Common myeloid progenitor, CD34-positive (primary cell): ENCODE measurements at regions not wholly inside any gene's neighbourhood (a gene's known extent, or its start where the extent isn't known, plus 50 kb on each side); places are given as distances from the start of the nearest gene placed in this dataset.

ENCODE experiments used
- CTCF ChIA-PET: fragments of 350-600 bp; sonication (Branson Sonifier 250); formaldehyde crosslinking; loops from one replicate; lab custom pipeline; 2021; ENCODE audit warnings: antibody characterized with exemption; lab: Charles Lee
- POLR2A ChIA-PET: fragments of 350-600 bp; sonication (Branson Sonifier 250); formaldehyde crosslinking; loops from one replicate; lab custom pipeline; 2021; ENCODE audit warnings: antibody characterized with exemption; lab: Charles Lee
- DNase-seq, 3 donors: peaks; one replicate each; pipeline versions ENCODE4 v3.0.0 to v3.0.0-alpha.2; 2013
- H3K27ac ChIP-seq, 2 experiments: 1 replicate in 1 of 2; 2 replicates in 1 of 2; pipeline ENCODE4 v1.7.0; 2013; ENCODE audit warnings: inconsistent platforms in 2 of 2, low read length in 2 of 2, mild to moderate bottlenecking in 2 of 2, low read depth in 1 of 2, moderate library complexity in 1 of 2; ENCODE audit not compliant: severe bottlenecking in 2 of 2, insufficient read depth in 1 of 2, poor library complexity in 1 of 2
- H3K27me3 ChIP-seq, 5 experiments: replicated peaks in 2 of 5; 1 replicate in 3 of 5; 2 replicates in 2 of 5; pipeline versions ENCODE4 v1.6.1 to v1.7.0; 2013; ENCODE audit warnings: low read length in 4 of 5, mild to moderate bottlenecking in 2 of 5, moderate library complexity in 2 of 5, inconsistent platforms in 1 of 5; ENCODE audit not compliant: insufficient read depth in 5 of 5, control insufficient read depth in 4 of 5
- H3K36me3 ChIP-seq, 4 experiments: 1 replicate in 2 of 4; 2 replicates in 2 of 4; pipeline versions ENCODE4 v1.6.1 to v1.7.0; 2013; ENCODE audit warnings: low read length in 3 of 4, control low read depth in 1 of 4, mild to moderate bottlenecking in 1 of 4; ENCODE audit not compliant: control insufficient read depth in 4 of 4, insufficient read depth in 4 of 4
- H3K4me1 ChIP-seq, 4 experiments: 1 replicate in 3 of 4; 2 replicates in 1 of 4; pipeline versions ENCODE4 v1.6.1 to v1.7.1; 2013; ENCODE audit warnings: low read length in 3 of 4, mild to moderate bottlenecking in 3 of 4, control low read depth in 1 of 4, inconsistent platforms in 1 of 4, moderate library complexity in 1 of 4; ENCODE audit not compliant: control insufficient read depth in 4 of 4, insufficient read depth in 4 of 4; ENCODE audit errors: control extremely low read depth in 1 of 4
- H3K4me3 ChIP-seq, 7 experiments: 1 replicate in 4 of 7; 2 replicates in 3 of 7; pipeline versions ENCODE4 v1.5.1 to v1.7.0; 2013; ENCODE audit warnings: mild to moderate bottlenecking in 7 of 7, low read length in 6 of 7, moderate library complexity in 6 of 7, inconsistent platforms in 2 of 7, low read depth in 2 of 7, control low read depth in 1 of 7; ENCODE audit not compliant: insufficient read depth in 4 of 7, control insufficient read depth in 1 of 7; ENCODE audit errors: extremely low read depth in 1 of 7
- H3K9me3 ChIP-seq, 5 experiments: 1 replicate in 4 of 5; 2 replicates in 1 of 5; pipeline versions ENCODE4 v1.6.1 to v1.7.1; 2013; ENCODE audit warnings: low read length in 4 of 5, mild to moderate bottlenecking in 2 of 5, inconsistent platforms in 1 of 5, low read depth in 1 of 5, moderate library complexity in 1 of 5; ENCODE audit not compliant: control insufficient read depth in 4 of 5, insufficient read depth in 2 of 5; ENCODE audit errors: control extremely low read depth in 1 of 5
- WGBS: methylation state at CpG from one replicate; pipeline ENCODE4 v1.1.5; 2013; ENCODE audit not compliant: insufficient coverage; 5-methylcytosine and 5-hydroxymethylcytosine counted together

DNA sequence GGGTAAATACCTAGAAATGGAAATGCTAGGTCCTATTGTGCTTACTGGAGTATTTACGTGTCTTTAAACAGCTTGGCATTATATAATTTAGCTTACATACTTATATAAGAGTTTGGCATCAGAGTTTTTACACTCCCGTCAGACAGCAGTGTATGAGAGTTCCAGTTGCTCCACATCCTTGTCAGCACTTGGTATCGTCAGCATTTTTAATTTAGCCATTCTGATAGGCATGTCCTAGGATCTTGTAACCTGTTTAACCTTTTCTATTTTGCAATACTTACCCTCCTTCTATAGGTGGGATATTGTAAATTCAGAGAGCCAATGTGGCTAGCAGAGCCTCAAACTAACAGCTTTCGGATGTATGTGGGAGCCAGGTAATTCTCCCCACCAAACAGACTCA is 228.3 kb upstream of the EEF2KMT start:
- Histone ChIP-seq H3K36me3 (no peaks in the 10 kb centered on the region), H3K27ac (no peak overlapping the region), H3K4me1 (no peaks in the 10 kb centered on the region), H3K4me3 (no peak overlapping the region), H3K9me3 (no peaks in the 10 kb centered on the region), H3K27me3 (no peaks in the 10 kb centered on the region)
- ChIA-PET POLR2A (no interaction called here), CTCF (no interaction called here)
- WGBS: 60% methylated on average over 1 of the region's 4 CpGs
- DNase-seq: no peak

DNA sequence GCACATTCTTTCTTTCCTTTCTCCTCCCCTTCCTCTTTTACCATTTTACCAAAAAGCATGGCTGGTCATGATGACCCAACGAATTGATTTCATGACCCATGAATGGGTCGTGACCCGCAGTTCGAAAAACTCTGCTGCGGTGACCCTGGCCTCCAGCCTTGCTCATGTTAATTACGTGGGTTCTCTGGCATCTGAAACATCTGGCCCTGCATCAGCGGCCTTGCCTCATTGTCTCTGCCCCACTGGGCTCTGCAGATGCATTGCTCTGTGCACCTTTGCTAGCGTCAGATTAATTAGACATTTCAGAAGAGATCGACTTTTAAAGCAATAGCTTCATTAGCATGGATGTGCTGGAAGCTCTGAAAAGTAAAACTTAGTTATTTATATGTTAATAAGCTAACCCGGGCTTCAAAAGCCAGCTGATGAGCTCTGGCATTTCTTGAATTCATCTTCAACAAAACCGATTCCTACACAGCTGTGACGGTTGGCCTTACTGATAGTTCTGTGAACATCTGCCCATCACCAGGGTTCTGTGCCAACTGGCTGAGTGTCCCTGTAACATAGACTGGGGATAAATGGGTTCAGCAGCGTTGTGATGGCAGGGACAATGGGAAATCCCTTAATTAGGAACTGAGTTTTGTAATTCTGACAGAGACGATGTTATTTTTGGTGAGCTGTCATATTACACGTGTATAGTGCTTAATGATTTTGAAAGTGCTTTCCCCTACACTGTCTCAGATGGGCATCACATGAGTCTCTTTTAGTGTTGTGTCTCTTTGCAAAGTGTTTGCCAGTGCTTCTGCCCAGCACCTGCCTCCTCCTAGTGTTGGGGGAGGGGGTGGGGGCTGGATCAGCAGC is 225.9 kb upstream of the EEF2KMT start:
- DNase-seq: no peak
- CTCF ChIA-PET: no interaction called here
- H3K27me3 ChIP-seq: no peaks in the 10 kb centered on the region
- H3K27ac ChIP-seq: no peak overlapping the region
- no peaks in the 10 kb centered on the region for H3K4me1 ChIP-seq
- no peak overlapping the region for H3K4me3 ChIP-seq
- no peaks in the 10 kb centered on the region for H3K36me3 ChIP-seq
- POLR2A ChIA-PET: no interaction called here
- WGBS: 62% methylated on average over 11 of the region's 15 CpGs
- H3K9me3 ChIP-seq: no peaks in the 10 kb centered on the region

DNA sequence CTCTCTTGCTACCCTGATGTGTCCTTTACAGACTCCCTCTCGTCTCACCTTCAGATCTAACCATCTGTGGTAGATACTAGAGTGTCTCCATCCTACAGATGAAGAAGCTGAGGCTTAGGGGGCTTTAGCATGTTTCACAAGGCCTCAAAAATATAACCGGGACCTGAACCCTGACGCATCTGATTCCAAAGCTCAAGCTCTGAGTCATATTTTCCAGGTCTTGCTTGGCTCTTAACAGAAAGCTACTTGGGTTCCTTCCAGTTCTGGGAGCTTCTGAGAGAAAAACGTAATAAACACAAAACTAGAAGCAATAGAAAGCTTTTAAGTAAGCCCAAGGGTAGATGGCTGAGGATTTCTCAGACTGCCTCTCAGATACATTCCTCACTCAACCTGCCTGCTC is 224.3 kb upstream of the EEF2KMT start:
- no peak for DNase-seq
- H3K4me3 ChIP-seq: no peak overlapping the region
- H3K36me3 ChIP-seq: no peaks in the 10 kb centered on the region
- POLR2A ChIA-PET: no interaction called here
- no peaks in the 10 kb centered on the region for H3K27me3 ChIP-seq
- 93% methylated on average over 4 of the region's 4 CpGs for WGBS
- CTCF ChIA-PET: no interaction called here
- no peaks in the 10 kb centered on the region for H3K9me3 ChIP-seq
- H3K27ac ChIP-seq: no peak overlapping the region
- H3K4me1 ChIP-seq: no peaks in the 10 kb centered on the region

DNA sequence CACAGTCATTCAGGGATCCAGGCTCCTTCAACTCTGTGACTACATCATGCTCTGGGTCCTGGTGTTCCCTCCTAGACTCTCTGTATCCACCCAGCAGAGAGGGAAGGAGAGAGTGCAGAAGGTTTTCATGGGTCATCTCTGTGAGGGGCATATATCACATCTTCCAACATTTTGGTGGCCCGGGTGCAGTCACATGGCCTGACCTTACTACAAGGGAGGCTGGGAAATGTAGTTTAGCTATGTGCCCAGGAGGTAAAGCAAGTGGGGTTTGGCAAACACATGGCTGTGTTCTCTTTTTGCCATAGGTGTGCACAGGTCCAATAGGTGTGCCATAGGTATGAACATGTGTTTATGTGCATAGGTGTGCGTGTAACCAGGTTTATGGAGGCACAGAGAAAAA is 222.2 kb upstream of the EEF2KMT start:
- no peak overlapping the region for H3K4me3 ChIP-seq
- H3K27me3 ChIP-seq: no peaks in the 10 kb centered on the region
- no peak for DNase-seq
- H3K9me3 ChIP-seq: no peaks in the 10 kb centered on the region
- H3K36me3 ChIP-seq: no peaks in the 10 kb centered on the region
- POLR2A ChIA-PET: no interaction called here
- no peaks in the 10 kb centered on the region for H3K4me1 ChIP-seq
- H3K27ac ChIP-seq: no peak overlapping the region
- CTCF ChIA-PET: no interaction called here
- WGBS: 100% methylated on average over 2 of the region's 2 CpGs

DNA sequence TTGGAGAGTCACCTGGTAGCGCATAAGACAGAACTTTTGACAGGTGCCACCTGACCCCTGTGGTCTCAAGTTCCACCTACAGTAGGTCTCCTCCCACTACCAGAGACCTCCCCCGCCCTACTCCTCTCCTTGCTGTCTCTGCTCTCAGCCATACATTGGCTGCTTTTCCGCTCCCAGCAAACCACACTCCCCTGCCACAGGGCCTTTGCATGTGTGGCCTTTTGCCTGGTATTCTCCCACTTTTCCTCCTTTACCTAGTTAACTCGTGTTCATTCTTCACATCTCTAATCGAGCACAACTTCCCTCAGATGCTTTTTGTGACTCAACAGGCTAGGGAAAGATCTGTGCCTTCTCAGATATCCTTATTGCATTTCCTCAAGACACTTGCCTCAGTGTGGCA is 218.3 kb upstream of the EEF2KMT start:
- POLR2A ChIA-PET: no interaction called here
- Histone ChIP-seq H3K4me1 (no peaks in the 10 kb centered on the region), H3K27me3 (no peaks in the 10 kb centered on the region), H3K36me3 (no peaks in the 10 kb centered on the region), H3K27ac (no peak overlapping the region), H3K9me3 (no peaks in the 10 kb centered on the region), H3K4me3 (no peak overlapping the region)
- DNase-seq: no peak
- CTCF ChIA-PET: no interaction called here
- 79% methylated on average over 5 of the region's 5 CpGs for WGBS

DNA sequence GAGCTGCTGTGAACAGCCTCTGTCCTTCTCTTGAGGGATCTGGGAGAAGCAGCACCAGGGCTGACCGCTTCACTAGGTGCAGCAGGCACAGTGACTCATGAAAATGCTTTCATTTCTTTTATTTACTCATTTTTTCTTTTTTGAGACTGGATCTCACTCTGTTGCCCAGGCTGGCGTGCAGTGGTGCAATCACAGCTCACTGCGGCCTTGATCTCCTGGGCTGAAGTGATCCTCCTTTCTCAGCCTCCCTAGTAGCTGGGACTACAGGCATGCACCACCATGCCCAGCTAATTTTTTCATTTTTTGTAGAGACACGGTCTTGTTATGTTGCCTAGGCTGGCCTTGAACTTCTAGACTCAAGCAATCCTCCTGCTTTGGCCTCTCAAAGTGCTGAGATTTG is 216.8 kb upstream of the EEF2KMT start:
- CTCF ChIA-PET: no interaction called here
- Histone ChIP-seq H3K36me3 (no peaks in the 10 kb centered on the region), H3K4me3 (no peak overlapping the region), H3K27ac (no peak overlapping the region), H3K27me3 (no peaks in the 10 kb centered on the region), H3K9me3 (no peaks in the 10 kb centered on the region), H3K4me1 (no peaks in the 10 kb centered on the region)
- WGBS: 92% methylated on average over 4 of the region's 4 CpGs
- DNase-seq: no peak
- POLR2A ChIA-PET: no interaction called here

DNA sequence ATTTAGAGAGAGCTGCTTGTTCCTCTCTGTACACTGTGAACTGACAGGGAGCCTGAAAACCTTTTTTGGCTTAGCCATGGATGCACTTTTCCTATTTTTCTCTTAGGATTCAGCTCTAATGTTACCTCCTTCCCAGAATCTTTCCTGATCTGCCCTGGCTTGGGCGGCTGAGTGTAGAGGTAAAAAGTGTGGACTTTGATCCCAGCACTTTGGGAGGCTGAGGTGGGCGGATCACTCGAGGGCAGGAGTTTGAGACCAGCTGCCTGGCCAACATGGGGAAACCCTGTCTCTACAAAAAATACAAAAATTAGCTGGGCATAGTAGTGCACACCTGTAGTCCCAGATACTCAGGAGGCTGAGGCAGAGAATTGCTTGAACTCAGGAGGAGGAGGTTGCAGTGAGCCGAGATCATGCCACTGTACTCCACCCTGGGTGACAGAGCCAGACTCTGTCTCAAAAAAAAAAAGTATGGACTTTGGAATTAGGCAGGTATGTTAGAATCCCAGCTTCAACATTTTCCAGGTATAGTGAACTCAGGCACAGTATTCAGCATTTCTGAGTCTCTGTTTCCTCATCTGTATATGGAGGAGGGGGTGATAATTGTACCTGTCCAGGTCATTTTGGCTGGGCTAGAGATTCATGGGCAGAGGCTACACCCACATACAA is 212.5 kb upstream of the EEF2KMT start:
- Histone ChIP-seq H3K27ac (no peak overlapping the region), H3K4me1 (no peaks in the 10 kb centered on the region), H3K36me3 (no peaks in the 10 kb centered on the region), H3K27me3 (no peaks in the 10 kb centered on the region), H3K9me3 (peaks cover 0 to 3% (median 0%) of the 10 kb centered on the region in 5 experiments), H3K4me3 (no peak overlapping the region)
- ChIA-PET CTCF (no interaction called here), POLR2A (no interaction called here)
- DNase-seq: no peak
- WGBS: no CpG with 5 or more reads among the region's 4 CpGs
